GM23248 (cell line): ENCODE measurements at regions not wholly inside any gene's neighbourhood (a gene's known extent, or its start where the extent isn't known, plus 50 kb on each side); places are given as distances from the start of the nearest gene placed in this dataset.

ENCODE experiments used
- EZH2 ChIP-seq: fragments of 200-600 bp; sonication (generic); IDR thresholded peaks from 2 replicates; pipeline ENCODE4 v1.6.1; 2018; ENCODE audit warnings: antibody characterized with exemption, mild to moderate bottlenecking; ENCODE audit not compliant: insufficient read depth, poor library complexity, severe bottlenecking
- EZH2phosphoT487 ChIP-seq: fragments of 200-600 bp; sonication (generic); IDR thresholded peaks from 2 replicates; pipeline ENCODE4 v1.6.1; 2018; ENCODE audit warnings: antibody characterized with exemption, moderate library complexity, mild to moderate bottlenecking, low read depth; ENCODE audit not compliant: insufficient read depth

DNA sequence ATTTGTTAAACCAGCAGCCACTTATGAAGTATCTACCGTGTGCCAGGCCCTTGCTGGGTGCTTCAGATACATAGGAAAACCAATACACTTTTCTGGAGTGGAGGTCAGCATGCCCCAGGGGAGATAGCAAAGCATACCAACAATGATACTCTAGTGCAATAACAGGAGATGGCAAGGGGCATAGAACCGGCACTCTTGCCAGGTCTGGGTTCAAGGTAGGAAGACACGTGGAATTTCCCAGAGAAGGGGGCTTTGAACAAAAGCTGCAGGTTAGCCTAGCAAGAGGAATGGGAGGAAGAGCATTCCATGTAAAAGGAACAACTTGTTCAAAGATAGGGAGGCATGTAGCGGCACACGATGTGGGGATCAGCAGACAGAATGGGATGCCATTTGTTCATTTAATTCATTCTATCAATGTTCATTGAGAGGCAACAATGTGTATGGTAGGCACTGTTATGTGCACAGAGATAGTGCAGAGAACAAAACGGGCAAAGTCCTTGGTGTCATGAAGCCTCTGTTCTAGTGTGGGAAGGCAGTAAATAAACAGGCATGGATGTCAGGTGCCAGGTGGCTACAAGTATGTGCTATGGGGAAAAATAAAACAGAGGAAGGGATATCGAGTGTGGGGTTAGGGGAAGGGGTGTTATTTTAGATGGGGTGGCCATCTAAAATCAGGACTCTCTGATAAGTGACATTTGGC lies 162.6 kb upstream of the E2F8 start:
- no peak for TF ChIP-seq EZH2phosphoT487
- no peak for TF ChIP-seq EZH2
